Stimulated activated CD8-positive, alpha-beta memory T cell treated with anti-CD3 and anti-CD28 coated beads, Interleukin-15, amount 100 ng/mL, for 4 hours (primary cell): ENCODE measurements at regions not wholly inside any gene's neighbourhood (a gene's known extent, or its start where the extent isn't known, plus 50 kb on each side); places are given as distances from the start of the nearest gene placed in this dataset.

ENCODE experiments used
- DNase-seq, 2 donors: peaks; one replicate each; pipeline ENCODE4 v3.0.0-alpha.2; 2020; ENCODE audit warnings: low read depth in 2 of 2

DNA sequence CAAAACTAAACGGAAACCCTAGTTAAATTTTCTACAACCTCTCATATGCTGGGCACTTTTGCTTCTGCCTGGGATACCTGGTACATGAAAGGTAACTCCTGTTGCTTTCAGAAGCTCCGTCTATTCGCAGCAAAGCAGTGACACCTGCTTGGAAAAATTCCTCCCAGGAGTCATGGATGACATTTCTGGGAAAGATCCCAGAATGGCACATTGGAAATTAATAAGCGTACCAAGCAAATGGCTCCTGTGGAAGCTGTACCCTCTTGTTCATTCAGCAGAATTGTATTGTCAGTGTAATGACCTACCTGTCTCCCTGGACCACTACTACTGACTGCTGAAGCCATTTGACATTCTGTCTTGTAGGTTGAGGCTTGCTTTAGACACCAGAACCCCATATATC lies 349.7 kb upstream of the NOCT start:
- DNase-seq: no peak

DNA sequence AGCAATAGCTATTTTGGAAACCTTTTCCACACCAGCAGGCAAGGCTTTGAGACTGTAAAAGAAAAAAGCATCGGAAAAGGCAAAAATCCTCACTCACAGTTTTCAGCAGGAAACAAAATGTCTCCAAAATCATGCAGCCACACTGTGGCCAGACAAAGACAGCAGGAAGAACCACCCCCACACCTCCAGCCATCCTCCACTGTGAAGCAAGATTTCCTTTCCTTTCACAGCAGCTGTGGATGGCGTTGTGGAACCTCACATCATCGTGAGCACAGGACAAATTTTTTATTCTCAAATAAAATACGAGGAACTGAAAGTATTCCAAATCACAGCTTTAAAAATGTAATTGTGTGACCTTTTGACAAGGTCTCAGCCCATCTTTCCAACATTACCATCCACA lies 351.7 kb upstream of the NOCT start:
- DNase-seq: no peak

DNA sequence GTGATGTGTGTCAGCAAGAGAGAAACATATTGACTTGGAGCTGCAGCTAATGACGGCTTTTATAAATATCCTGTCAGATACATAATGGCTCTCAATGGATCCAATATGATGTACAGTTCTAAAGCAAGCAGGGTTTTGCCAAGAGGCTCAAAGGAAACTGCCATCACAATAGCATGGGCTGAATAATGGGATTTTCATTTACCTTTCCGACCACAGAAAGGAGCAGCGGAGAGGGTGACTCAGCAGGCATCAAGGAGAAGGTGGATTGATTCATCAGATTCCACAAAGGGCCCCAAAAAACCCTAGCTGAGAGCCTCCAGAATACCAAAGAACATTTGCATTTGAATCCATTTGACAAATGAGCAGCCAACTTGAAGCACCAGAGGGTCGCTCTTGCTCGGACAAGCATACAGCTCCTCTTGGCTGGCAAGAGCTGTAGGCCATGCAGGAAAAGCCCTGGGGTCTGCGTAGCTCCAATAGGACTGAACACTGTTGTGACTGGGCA lies 355.7 kb upstream of the NOCT start:
- DNase-seq: no peak

DNA sequence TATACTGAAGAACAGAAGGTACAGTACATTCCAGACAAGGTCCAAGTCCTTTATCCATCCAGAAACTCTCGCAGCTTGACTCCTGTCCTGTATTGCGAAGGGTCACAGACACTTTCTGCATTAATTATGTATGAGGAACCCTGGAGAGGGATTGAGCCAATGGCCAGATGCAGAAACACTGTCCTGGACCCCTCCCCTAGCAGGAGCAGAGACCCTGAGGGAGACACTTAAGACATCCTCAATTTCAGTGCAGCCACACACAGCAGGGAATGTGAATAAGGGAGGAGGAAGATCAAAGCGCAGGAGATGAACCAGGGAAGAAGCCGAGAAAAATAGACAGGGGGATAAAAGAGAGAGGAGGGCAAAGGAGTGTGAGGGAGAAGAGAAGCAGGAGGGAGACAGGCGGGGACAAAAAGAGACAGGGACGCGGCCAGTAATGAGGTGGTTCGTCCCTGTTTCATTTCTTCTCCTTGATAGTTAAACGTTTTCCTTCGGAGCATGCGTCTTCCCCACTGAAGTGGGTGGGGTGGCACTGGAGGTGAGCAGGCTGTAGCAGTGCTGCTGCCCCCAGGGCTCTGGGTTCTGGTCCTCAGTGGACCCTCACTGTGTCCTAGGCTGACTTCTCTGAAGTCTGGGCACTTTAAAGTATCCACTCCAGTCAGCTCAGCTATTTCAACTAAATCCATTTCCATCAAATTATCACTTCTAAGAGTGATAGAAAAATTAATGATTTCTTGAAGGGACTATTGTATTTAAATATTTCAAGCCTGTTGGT lies 356.4 kb upstream of the NOCT start:
- no peak for DNase-seq

DNA sequence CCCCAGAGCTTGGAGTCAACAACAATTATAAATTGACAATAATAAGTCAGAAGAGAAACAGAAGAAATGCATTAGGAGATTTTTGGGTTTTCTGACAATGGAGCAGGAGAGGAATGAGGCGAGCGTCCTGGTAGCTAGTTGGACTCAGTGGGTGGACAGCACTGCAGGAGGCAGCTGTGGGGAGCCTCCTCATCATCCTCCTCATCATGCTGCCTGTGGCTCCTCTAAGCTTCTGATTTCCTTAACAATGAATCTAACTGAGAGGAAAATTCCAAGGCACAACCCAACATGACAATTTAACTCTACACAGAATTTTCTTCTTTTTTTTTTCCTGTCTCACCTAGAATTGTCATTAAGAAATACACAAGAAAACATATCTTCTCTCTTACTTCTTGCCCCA lies 357.1 kb upstream of the NOCT start:
- no peak for DNase-seq

DNA sequence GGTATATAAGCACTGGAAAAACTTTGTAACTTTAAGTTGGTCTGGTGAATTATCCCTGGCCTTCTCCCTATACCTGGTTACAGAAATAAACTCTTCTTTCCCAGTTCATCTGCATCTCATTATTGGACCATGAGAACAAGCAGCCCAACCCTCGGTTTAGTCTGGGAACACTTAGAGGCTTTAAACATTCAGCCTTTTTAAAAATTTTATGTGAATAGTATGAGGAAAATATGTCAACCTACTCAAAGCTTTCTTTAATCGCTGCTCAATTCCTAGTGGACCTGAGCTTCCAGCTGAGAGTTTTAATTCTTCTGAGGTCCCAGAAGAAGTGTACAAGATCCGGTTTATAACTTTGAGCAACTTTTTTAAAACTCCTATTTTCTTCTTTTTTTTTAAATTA lies 358.6 kb upstream of the NOCT start:
- no peak for DNase-seq

DNA sequence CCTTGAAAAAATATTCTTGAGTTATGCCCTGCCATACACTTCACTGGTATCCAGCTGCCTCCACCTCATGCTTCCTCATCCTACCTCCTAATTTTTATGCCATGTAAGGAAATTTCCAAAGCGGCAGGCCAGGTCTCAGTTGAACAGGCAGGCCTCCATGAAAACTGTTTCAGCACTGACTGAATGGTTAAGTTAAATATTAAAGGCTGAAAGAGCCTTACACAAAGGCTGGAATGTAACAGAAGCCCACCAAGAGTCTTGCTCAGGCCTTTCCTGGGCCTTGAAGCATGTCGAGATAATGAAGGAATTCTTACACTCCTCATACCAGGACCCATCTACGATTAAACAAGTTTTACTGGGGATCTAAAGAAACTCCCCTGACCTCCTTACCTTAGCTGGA lies 359.6 kb upstream of the NOCT start:
- DNase-seq: no peak

DNA sequence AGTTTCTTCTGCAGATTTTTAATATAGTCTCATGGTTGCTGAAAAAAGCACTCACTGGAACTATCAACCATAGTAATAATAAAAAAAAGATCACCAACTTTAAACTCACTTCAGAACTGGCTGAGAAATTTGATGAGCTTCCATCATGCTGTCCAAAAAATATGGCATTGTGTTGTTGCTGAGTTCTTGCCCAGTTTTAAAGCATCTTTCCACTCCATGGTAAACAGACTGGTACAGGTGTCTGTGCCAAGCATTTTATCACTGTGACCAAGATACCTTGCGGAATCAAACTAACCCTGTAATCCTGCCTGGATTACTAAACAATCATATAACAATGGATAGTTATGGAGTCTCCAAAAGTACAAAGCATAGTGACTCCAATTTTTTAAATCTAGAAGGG lies 360.3 kb upstream of the NOCT start:
- DNase-seq: no peak

DNA sequence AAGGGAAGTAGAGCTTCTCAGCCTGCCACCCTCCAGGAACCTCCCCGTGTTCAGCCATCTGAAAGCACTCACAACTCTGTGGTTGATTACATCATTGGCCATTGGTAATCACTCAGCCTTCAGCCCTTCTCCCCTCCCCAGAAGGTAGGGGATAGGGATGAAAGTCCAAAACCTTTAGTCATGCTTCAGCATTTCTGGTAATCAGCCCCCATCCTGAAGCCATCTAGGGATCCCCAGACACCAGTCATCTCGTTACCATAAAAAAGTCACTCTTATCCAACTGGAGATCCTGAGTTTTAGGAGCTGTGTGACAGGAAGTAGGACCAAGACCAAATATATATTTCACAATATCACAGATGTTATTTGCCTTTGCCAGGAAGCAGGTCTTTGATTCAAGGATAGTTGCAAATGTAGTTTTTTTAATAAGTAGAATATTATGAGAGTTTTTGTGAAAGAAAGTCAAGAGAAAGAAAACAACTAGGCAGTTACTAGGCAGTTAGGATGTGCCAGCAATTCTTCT lies 364.6 kb upstream of the NOCT start:
- DNase-seq: no peak

DNA sequence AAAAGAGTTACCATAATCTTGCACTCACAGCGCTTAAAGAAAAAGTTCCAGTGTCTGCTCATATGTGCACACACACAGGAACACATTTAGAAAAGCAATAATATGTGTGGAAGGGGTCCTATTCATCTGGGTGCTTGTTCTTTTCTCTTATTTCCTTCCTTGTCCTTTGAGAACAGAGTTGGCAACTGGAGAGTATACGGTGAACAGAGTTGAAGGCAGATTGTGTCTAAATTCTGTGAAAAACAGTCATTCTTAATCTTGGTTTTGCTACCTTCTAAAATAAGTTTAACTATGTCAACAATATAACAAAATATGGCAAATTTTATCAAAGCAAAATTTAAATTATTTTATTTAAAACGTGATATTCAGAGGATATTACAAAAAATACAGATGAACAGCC lies 365.1 kb upstream of the NOCT start:
- DNase-seq: no peak

DNA sequence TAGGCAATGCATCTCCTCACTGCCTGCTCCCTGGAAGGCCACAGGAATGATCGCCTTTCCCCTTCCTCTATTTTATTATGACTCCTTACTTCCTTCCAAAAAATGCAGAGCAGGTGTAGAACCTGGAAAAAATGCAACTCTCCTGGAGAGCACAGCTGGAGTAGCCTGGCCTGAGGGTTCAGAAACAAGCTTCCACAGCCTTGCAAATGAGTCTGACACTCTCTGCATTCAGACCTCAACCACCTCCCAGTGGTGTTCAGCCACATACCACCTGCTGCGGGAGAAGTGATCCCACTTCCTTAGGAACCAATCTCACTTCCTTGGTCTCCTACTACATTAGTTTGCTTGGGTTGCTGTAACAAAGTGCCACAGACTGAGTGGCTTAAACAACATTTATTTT lies 368.1 kb upstream of the NOCT start:
- DNase-seq: no peak

DNA sequence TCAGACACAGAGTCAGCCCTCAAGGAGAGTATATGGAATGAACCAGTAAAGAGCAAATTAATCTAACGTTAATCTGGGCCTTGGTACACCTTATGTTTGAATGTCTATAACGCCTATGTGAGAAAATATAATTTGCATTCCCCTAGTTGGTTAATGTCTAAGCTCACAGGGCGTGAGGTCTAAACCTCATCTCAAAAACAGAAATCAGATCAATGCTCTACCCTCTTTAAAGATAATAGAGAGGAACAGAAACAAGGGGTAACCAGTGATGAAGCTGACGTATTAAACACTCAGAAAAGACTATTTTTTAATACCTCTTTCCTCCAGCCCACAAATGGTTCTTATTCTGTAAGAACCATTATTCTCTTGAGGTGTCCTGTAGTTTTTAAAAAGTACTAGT lies 369.2 kb upstream of the NOCT start:
- DNase-seq: no peak

DNA sequence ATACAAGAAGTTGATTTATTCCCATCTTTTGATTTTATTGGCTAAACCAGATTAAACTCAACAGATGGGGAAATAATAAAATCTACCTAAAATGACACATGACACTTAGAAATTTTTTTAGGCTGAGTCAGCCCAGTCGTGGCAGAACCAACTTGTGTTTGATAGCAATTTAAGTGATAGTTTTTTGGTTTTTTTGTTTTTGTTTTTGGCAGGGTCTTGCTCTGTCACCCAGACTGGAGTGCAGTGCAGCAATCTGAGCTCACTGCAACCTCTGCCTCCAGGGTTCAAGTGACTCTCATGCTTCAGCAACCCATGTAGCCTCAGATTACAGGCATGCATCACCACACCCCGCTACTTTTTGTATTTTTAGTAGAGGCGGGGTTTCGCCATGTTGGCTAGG lies 370.3 kb upstream of the NOCT start:
- DNase-seq: no peak

DNA sequence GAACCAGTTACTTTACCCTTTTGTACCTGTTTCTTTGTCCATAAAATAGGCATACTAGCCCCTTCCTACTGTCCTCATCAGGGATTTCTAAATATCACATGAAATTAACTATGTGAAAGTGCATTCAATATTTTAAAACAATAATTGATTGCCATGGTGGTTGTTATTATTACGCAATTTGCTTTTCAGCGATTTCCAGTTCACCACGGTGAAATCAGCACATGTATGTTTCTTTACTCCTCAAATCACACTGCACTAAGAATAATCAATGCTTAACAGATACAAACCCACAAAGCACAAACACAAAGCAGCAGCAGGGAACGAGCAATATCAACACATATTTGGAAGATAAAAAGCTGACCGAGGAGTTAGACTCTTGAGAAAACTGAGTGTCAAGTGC lies 371.3 kb upstream of the NOCT start:
- DNase-seq: no peak

DNA sequence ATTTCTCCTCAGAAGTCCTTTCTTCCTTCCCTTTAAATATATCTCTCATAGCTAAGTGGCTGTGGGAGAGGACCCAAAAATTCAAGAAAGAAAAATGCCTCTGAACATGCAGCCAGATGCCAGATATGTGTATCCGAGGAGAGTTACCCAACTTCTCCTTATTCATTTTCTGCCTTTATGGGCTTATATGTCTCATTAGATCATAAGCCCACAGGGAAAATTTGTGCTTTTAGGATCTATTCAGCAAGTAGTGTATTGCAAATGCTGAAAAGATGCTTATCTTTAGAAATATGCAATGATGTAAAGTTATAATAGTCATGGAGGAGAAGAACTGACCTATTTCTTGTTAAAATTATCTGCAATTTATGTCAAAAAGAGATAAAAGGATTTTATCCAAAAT lies 371.8 kb upstream of the NOCT start:
- DNase-seq: no peak

DNA sequence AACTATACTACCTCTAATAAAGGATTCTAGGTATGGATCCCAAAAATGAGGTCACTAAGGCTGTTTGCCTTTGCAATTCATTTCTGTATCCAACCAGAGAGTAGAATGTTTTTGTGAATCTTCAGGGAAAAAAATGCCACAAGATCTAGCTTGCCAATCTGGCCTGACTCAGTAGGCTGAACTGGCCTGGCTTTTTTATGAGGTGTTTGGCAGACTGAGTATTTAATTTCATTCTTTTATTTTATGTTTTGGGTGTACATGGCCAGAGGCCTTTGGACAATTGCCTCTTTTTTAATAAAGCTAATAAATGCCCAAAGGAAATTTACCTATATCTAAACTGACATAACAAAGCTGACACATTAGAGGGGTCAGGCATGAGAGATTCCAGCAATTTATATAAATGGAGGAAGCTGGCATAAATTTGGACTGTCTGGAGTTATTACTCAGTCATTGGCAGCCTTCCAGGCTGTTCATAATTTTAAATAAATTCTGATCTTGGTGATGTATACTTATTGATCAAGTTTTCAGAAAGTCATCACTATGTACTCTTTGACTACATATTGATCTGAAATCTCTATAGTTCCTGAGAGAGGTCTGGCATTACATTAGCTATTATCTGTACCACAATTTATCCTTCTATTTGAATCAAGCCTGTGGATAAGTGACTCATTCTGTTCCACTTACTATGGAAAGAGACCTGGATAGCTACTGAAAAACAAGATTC lies 376.4 kb upstream of the NOCT start:
- DNase-seq: no peak

DNA sequence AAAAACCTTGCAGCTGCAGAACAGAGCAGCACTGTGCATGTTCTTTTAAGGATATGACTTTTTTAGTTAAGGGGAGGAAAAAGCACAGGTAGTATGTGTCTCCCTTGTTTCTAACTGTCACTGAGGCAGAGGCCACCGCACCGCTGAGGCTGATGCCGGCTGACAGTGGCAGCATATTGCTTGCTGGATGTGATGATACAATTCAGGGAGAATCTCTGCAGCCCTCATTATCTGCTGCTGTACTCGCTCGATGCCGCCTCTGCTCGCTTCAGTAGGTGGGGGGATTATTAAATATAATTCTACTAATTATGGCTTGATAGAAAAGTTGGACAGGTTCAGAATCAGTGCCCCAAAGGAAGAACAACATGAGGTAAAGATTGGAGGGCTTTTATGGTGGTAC lies 378.8 kb upstream of the NOCT start:
- no peak for DNase-seq

DNA sequence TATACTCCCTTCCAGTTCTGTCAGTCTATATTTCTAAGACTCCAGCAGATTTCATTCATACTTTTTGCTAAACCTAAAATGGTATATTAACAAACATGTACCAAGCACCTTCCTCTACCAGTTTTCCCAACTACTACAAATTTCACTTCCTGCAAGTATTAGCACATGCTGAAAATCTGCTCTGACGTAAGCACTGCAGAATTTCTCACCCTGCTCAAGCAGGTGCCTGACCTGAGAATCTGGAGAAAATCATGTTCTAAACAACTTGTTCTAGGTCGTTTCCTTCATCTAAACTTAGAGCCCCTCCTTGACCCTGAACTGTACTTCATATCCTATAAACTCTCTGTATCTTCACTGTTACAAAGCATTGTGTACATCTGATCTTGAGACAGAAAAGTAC lies 380.7 kb upstream of the NOCT start:
- no peak for DNase-seq

DNA sequence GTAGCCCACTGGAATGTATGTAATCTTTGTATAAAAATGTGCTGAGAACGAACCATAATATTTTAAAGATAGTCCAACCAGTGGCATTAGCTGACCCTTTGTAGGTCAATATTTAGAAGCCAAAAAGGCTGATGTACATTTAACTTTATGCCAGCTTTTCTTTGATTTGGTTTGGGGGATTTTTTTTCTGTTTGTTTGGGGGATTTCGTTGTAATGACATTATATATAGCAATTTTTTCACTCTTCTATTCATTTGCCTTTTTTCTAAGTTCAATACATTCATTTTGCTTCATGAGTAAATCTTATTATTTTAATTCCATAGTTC lies 382.0 kb upstream of the NOCT start:
- no peak for DNase-seq

DNA sequence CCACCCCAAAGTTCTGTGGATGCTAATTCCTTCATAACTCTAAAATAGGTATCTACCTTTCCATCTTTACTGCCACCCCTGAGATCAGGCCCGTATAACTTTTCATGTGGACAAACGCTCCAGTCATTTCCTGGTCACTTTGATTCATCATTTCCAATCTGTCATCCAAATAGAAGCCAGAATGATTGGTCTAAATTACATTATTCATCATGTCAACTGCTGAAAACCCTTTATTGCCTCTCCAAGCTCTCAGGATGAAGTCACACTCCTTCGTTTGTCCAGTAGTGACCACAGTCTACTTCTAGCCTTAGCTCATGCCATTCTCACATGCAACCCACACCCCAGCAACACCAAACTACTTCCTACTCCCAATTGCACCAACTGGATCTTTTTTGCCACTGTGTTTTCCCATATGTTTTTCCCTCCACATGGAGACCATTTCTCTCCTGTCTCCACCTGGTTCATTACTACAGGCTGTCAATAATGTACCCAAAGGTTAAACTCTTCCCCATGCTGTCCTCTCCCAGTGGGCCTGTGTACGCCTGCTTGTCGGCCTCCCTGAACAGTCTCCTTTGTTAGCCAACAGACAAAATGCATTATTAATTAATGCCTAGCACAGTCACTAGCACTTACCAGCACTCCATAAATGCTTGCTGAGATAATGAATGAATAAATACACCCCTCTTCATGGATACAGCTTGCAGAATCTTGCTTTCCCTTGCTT lies 382.6 kb upstream of the NOCT start:
- no peak for DNase-seq

DNA sequence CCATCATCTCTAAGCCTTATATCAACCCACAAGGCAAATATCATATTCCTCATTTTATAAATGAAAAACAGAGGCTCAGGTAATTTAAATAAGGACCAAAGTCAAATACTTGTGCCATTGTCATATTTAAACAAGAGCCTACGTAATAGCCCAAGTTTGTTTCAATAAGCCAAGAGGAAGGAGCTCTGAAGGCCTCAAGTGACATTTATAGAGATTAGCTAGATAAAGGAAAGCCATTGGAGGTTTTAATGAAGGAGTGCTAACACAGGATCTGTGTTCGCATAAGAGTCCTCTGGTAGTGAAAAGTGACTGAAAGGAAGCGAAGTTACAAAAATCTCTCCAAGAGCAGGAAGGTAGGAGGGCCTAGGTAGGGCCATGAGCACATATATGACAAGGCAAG lies 384.9 kb upstream of the NOCT start:
- DNase-seq: no peak

DNA sequence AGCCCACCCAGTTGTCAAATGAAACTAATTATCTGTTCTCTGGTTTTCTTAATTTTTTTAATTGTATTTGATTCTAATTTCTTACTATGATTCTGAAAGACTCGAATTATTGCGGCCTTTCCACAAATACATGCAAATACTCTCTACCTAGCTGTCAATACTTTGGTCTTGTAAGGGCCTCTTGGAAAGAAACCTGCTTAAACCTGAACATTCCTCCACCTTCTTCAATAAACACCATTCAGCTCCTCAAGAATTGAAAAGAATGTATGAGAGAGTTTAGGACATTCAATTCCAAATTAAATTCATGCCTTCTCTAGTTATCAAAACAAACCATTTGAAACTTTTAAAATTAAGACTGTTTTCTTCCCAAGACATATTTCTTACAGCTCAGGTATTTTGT lies 385.9 kb upstream of the NOCT start:
- no peak for DNase-seq

DNA sequence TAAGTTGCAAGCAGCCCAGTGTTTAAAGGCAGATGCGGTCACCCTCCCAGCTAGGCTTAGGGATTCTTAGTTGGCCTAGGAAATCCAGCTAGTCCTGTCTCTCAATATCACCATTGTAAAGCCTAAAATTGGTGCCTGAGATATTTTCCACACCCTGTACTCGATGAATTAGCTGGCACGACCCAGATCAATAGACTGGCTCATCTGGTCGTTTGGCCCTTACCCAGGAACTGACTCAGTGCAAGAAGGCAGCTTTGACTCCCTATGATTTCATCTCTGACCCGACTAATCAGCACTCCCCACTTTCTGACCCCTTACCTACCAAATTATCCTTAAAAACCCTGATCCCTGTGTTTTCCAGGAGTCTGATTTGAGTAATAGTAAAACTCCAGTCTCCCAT lies 384.9 kb upstream of the SLC7A11 start:
- no peak for DNase-seq
